ENCODE measurements at regions not wholly inside any gene's neighbourhood (a gene's known extent, or its start where the extent isn't known, plus 50 kb on each side); places are given as distances from the start of the nearest gene placed in this dataset.

GRCh38 chrY:8570384-8570783 lies 766.9 kb upstream of the TSPY4 start:
- H3K9ac ChIP-seq (ENCODE audit: insufficient read depth, low read length): no peak overlapping the region
- H3K4me1 ChIP-seq (ENCODE audit: control insufficient read depth, extremely low read depth, insufficient read depth, low read length): no peaks in the 10 kb centered on the region
- no peaks in the 10 kb centered on the region for H3K9me3 ChIP-seq (ENCODE audit: control insufficient read depth, insufficient read depth, low read depth, low read length)
- DNase-seq (ENCODE audit: low read depth in 2 of 2): no peak
- no peaks in the 10 kb centered on the region for H4K20me1 ChIP-seq (ENCODE audit: control insufficient read depth, extremely low read depth, insufficient read depth, low read length)
- no peak overlapping the region for H3K27ac ChIP-seq (ENCODE audit: insufficient read depth, low read length)
- no peaks in the 10 kb centered on the region for H3K27me3 ChIP-seq (ENCODE audit: control insufficient read depth, insufficient read depth, low read length)
- TF ChIP-seq CTCF (conservative IDR thresholded peaks at IDR 0.05 in 1 of 2, IDR thresholded peaks at IDR 0.05 in 1 of 2; ENCODE audit: low read depth in 1 of 2, low read length in 2 of 2) (no peak), EZH2 (IDR thresholded peaks at IDR 0.05; ENCODE audit: low read length, missing control alignments) (no peak)
- H3K79me2 ChIP-seq (ENCODE audit: control insufficient read depth, insufficient read depth, low read length): no peaks in the 10 kb centered on the region
- H2AFZ ChIP-seq (ENCODE audit: low read length): no peak overlapping the region
- no peaks in the 10 kb centered on the region for H3K36me3 ChIP-seq (ENCODE audit: control insufficient read depth, insufficient read depth, low read length)
- no peak overlapping the region for H3K4me3 ChIP-seq (replicated peaks in 1 of 4; ENCODE audit: control extremely low read depth in 1 of 4, insufficient read depth in 1 of 4, low read depth in 3 of 4, low read length in 4 of 4)
- no peak overlapping the region for H3K4me2 ChIP-seq (ENCODE audit: extremely low read depth, insufficient read depth, low read length)

- no peak for DNase-seq (ENCODE audit: low read depth in 2 of 2)
- Histone ChIP-seq H3K79me2 (ENCODE audit: control insufficient read depth, insufficient read depth, low read length) (no peaks in the 10 kb centered on the region), H3K9me3 (ENCODE audit: control insufficient read depth, insufficient read depth, low read depth, low read length) (no peaks in the 10 kb centered on the region), H3K36me3 (ENCODE audit: control insufficient read depth, insufficient read depth, low read length) (no peaks in the 10 kb centered on the region), H3K27ac (ENCODE audit: insufficient read depth, low read length) (no peak overlapping the region), H3K4me3 (replicated peaks in 1 of 4; ENCODE audit: control extremely low read depth in 1 of 4, insufficient read depth in 1 of 4, low read depth in 3 of 4, low read length in 4 of 4) (no peak overlapping the region), H3K4me2 (ENCODE audit: extremely low read depth, insufficient read depth, low read length) (no peak overlapping the region), H2AFZ (ENCODE audit: low read length) (no peak overlapping the region), H3K9ac (ENCODE audit: insufficient read depth, low read length) (no peak overlapping the region), H3K4me1 (ENCODE audit: control insufficient read depth, extremely low read depth, insufficient read depth, low read length) (no peaks in the 10 kb centered on the region), H3K27me3 (ENCODE audit: control insufficient read depth, insufficient read depth, low read length) (no peaks in the 10 kb centered on the region), H4K20me1 (ENCODE audit: control insufficient read depth, extremely low read depth, insufficient read depth, low read length) (no peaks in the 10 kb centered on the region)
- no peak for TF ChIP-seq EZH2 (IDR thresholded peaks at IDR 0.05; ENCODE audit: low read length, missing control alignments)
- no peak for TF ChIP-seq CTCF (conservative IDR thresholded peaks at IDR 0.05 in 1 of 2, IDR thresholded peaks at IDR 0.05 in 1 of 2; ENCODE audit: low read depth in 1 of 2, low read length in 2 of 2)
Measured at GRCh38 chrY:8572916-8573315, 764.3 kb upstream of the TSPY4 start.

GRCh38 chrY:8582277-8582850 lies 754.9 kb upstream of the TSPY4 start:
- DNase-seq (ENCODE audit: low read depth in 2 of 2): no peak
- H3K79me2 ChIP-seq (ENCODE audit: control insufficient read depth, insufficient read depth, low read length): no peaks in the 10 kb centered on the region
- H3K27me3 ChIP-seq (ENCODE audit: control insufficient read depth, insufficient read depth, low read length): no peaks in the 10 kb centered on the region
- no peaks in the 10 kb centered on the region for H4K20me1 ChIP-seq (ENCODE audit: control insufficient read depth, extremely low read depth, insufficient read depth, low read length)
- no peaks in the 10 kb centered on the region for H3K9me3 ChIP-seq (ENCODE audit: control insufficient read depth, insufficient read depth, low read depth, low read length)
- H2AFZ ChIP-seq (ENCODE audit: low read length): no peak overlapping the region
- TF ChIP-seq EZH2 (IDR thresholded peaks at IDR 0.05; ENCODE audit: low read length, missing control alignments) (no peak), CTCF (conservative IDR thresholded peaks at IDR 0.05 in 1 of 2, IDR thresholded peaks at IDR 0.05 in 1 of 2; ENCODE audit: low read depth in 1 of 2, low read length in 2 of 2) (no peak)
- H3K9ac ChIP-seq (ENCODE audit: insufficient read depth, low read length): no peak overlapping the region
- no peak overlapping the region for H3K4me3 ChIP-seq (replicated peaks in 1 of 4; ENCODE audit: control extremely low read depth in 1 of 4, insufficient read depth in 1 of 4, low read depth in 3 of 4, low read length in 4 of 4)
- no peak overlapping the region for H3K27ac ChIP-seq (ENCODE audit: insufficient read depth, low read length)
- no peaks in the 10 kb centered on the region for H3K4me1 ChIP-seq (ENCODE audit: control insufficient read depth, extremely low read depth, insufficient read depth, low read length)
- H3K4me2 ChIP-seq (ENCODE audit: extremely low read depth, insufficient read depth, low read length): no peak overlapping the region
- no peaks in the 10 kb centered on the region for H3K36me3 ChIP-seq (ENCODE audit: control insufficient read depth, insufficient read depth, low read length)
